ENCODE measurements at regions not wholly inside any gene's neighbourhood (a gene's known extent, or its start where the extent isn't known, plus 50 kb on each side); places are given as distances from the start of the nearest gene placed in this dataset.

- TF ChIP-seq CTCF (conservative IDR thresholded peaks at IDR 0.05): no peak
- no peak for TF ChIP-seq EZH2 (IDR thresholded peaks at IDR 0.05; ENCODE audit: low read depth)
These were observed 202.4 kb upstream of the NEBL start for GRCh38 chr10:21099291-21100062.
